Brain pericyte (primary cell): ENCODE measurements at regions not wholly inside any gene's neighbourhood (a gene's known extent, or its start where the extent isn't known, plus 50 kb on each side); places are given as distances from the start of the nearest gene placed in this dataset.

ENCODE experiments used
- DNase-seq: peaks from one replicate; pipeline ENCODE4 v3.0.0-alpha.2; 2012; ENCODE audit warnings: low read depth, low spot score

GRCh38 chr2:42844366-42844765, 52.0 kb upstream of the HAAO start:
- no peak for DNase-seq

GRCh38 chr2:42843611-42844010, 51.2 kb upstream of the HAAO start:
- no peak for DNase-seq

GRCh38 chr2:42843131-42843530, 50.7 kb upstream of the HAAO start:
- DNase-seq, result no peak

- no peak for DNase-seq
Observed at GRCh38 chr2:42842466-42842865, 50.1 kb upstream of the HAAO start.
